ENCODE measurements at regions not wholly inside any gene's neighbourhood (a gene's known extent, or its start where the extent isn't known, plus 50 kb on each side); places are given as distances from the start of the nearest gene placed in this dataset.

- no peak for TF ChIP-seq CTCF (IDR thresholded peaks at IDR 0.05; ENCODE audit: insufficient read depth, low read length, missing control alignments)
- ChIA-PET POLR2A (no interaction called here), CTCF (no interaction called here)
- no peak for DNase-seq (ENCODE audit: low read depth, low spot score)
- no peak overlapping the region for H3K4me3 ChIP-seq (ENCODE audit: low read depth, low read length)
These were observed 98.5 kb upstream of the CTTNBP2 start for GRCh38 chr7:117971556-117972244.

- no peak overlapping the region for H3K4me3 ChIP-seq (ENCODE audit: low read depth, low read length)
- DNase-seq (ENCODE audit: low read depth, low spot score), result no peak
- ChIA-PET POLR2A (no interaction called here), CTCF (no interaction called here)
- no peak for TF ChIP-seq CTCF (IDR thresholded peaks at IDR 0.05; ENCODE audit: insufficient read depth, low read length, missing control alignments)
These were observed 99.4 kb upstream of the CTTNBP2 start for GRCh38 chr7:117972606-117973005.

- no peak for TF ChIP-seq CTCF (IDR thresholded peaks at IDR 0.05; ENCODE audit: insufficient read depth, low read length, missing control alignments)
- CTCF ChIA-PET, result no interaction called here
- no peak for DNase-seq (ENCODE audit: low read depth, low spot score)
- POLR2A ChIA-PET, result no interaction called here
- H3K4me3 ChIP-seq (ENCODE audit: low read depth, low read length), result no peak overlapping the region
These were observed 100.7 kb upstream of the CTTNBP2 start for GRCh38 chr7:117973975-117974374.

GRCh38 chr7:117974891-117975290 is 101.7 kb upstream of the CTTNBP2 start:
- TF ChIP-seq CTCF (IDR thresholded peaks at IDR 0.05; ENCODE audit: insufficient read depth, low read length, missing control alignments), result no peak
- no peak overlapping the region for H3K4me3 ChIP-seq (ENCODE audit: low read depth, low read length)
- CTCF ChIA-PET, result no interaction called here
- DNase-seq (ENCODE audit: low read depth, low spot score), result no peak
- POLR2A ChIA-PET, result no interaction called here

GRCh38 chr7:117975476-117975875 is 102.2 kb upstream of the CTTNBP2 start:
- ChIA-PET CTCF (no interaction called here), POLR2A (no interaction called here)
- DNase-seq (ENCODE audit: low read depth, low spot score), result no peak
- no peak overlapping the region for H3K4me3 ChIP-seq (ENCODE audit: low read depth, low read length)
- no peak for TF ChIP-seq CTCF (IDR thresholded peaks at IDR 0.05; ENCODE audit: insufficient read depth, low read length, missing control alignments)

GRCh38 chr7:117979954-117980497 is 106.8 kb upstream of the CTTNBP2 start:
- POLR2A ChIA-PET, result no interaction called here
- TF ChIP-seq CTCF (IDR thresholded peaks at IDR 0.05; ENCODE audit: insufficient read depth, low read length, missing control alignments), result no peak

More at GRCh38 chr7:117979954-117980497, 106.8 kb upstream of the CTTNBP2 start:
- DNase-seq (ENCODE audit: low read depth, low spot score), result no peak
- H3K4me3 ChIP-seq (ENCODE audit: low read depth, low read length), result no peak overlapping the region
- CTCF ChIA-PET, result no interaction called here

Measured in AG04449 (cell line).